ENCODE measurements at regions not wholly inside any gene's neighbourhood (a gene's known extent, or its start where the extent isn't known, plus 50 kb on each side); places are given as distances from the start of the nearest gene placed in this dataset.
"Not testable (repeated sequence)": the region's sequence is repeated elsewhere in the genome, so short reads cannot be mapped to it uniquely, and the experiment has no call there.

- H3K27ac ChIP-seq; H3K4me3 ChIP-seq; DNase-seq; H3K27me3 ChIP-seq; H3K36me3 ChIP-seq; intact Hi-C loops (cut with DNase I); H3K4me1 ChIP-seq (ENCODE audit: insufficient read depth); H3K9me3 ChIP-seq: not testable (repeated sequence)
- 0 to 1% methylated on average over 1 to 6 of the region's 9 CpGs; no CpG with 5 or more reads in 1 of the 3 donors for WGBS, 3 donors
Measured at GRCh38 chr2:90021234-90021633, 1329.8 kb downstream of the RPIA start.

GRCh38 chr2:90027231-90027643 lies 1335.8 kb downstream of the RPIA start:
- H3K4me1 ChIP-seq (ENCODE audit: insufficient read depth); DNase-seq; intact Hi-C loops (cut with DNase I); H3K4me3 ChIP-seq; H3K27me3 ChIP-seq; H3K36me3 ChIP-seq; H3K27ac ChIP-seq; H3K9me3 ChIP-seq: not testable (repeated sequence)
- WGBS, 3 donors, result 10 to 39% (median 27%) methylated on average over 2 to 3 of the region's 3 CpGs

- WGBS, 3 donors, result 60 to 76% (median 69%) methylated on average over 8 of the region's 8 CpGs
- DNase-seq, result not testable (repeated sequence)
Measured at GRCh38 chr2:90028381-90029079, 1337.1 kb downstream of the RPIA start.

GRCh38 chr2:90029080-90029428 lies 1337.6 kb downstream of the RPIA start:
- H3K36me3 ChIP-seq; H3K4me3 ChIP-seq; intact Hi-C loops (cut with DNase I); H3K27ac ChIP-seq; H3K27me3 ChIP-seq; H3K4me1 ChIP-seq (ENCODE audit: insufficient read depth); H3K9me3 ChIP-seq; DNase-seq: not testable (repeated sequence)
- WGBS, 3 donors, result 82 to 94% (median 90%) methylated on average over 1 of the region's 1 CpG

More at GRCh38 chr2:90028381-90029079, 1337.1 kb downstream of the RPIA start:
- H3K27ac ChIP-seq; H3K4me3 ChIP-seq; H3K9me3 ChIP-seq; H3K36me3 ChIP-seq; H3K27me3 ChIP-seq; H3K4me1 ChIP-seq (ENCODE audit: insufficient read depth); intact Hi-C loops (cut with DNase I): not testable (repeated sequence)

GRCh38 chr2:90032269-90032668 lies 1340.8 kb downstream of the RPIA start:
- H3K27ac ChIP-seq; intact Hi-C loops (cut with DNase I); H3K4me3 ChIP-seq; H3K9me3 ChIP-seq; DNase-seq; H3K27me3 ChIP-seq; H3K4me1 ChIP-seq (ENCODE audit: insufficient read depth); H3K36me3 ChIP-seq: not testable (repeated sequence)
- 71 to 77% (median 72%) methylated on average over 2 of the region's 2 CpGs for WGBS, 3 donors

- H3K4me3 ChIP-seq; intact Hi-C loops (cut with DNase I); H3K4me1 ChIP-seq (ENCODE audit: insufficient read depth); H3K27ac ChIP-seq; DNase-seq; H3K9me3 ChIP-seq; H3K36me3 ChIP-seq; H3K27me3 ChIP-seq: not testable (repeated sequence)
- 40 to 79% (median 46%) methylated on average over 1 of the region's 1 CpG for WGBS, 3 donors
Measured at GRCh38 chr2:90036335-90036734, 1344.9 kb downstream of the RPIA start.

- H3K27me3 ChIP-seq; DNase-seq; H3K4me1 ChIP-seq (ENCODE audit: insufficient read depth); intact Hi-C loops (cut with DNase I); H3K9me3 ChIP-seq; H3K27ac ChIP-seq; H3K36me3 ChIP-seq; H3K4me3 ChIP-seq: not testable (repeated sequence)
- WGBS, 3 donors, result 59 to 69% (median 62%) methylated on average over 4 of the region's 4 CpGs
Measured at GRCh38 chr2:90039093-90039492, 1347.6 kb downstream of the RPIA start.

- DNase-seq; H3K9me3 ChIP-seq; H3K27me3 ChIP-seq; H3K4me1 ChIP-seq (ENCODE audit: insufficient read depth); H3K27ac ChIP-seq; intact Hi-C loops (cut with DNase I); H3K36me3 ChIP-seq; H3K4me3 ChIP-seq: not testable (repeated sequence)
- WGBS, 3 donors, result 26 to 44% (median 43%) methylated on average over 1 of the region's 1 CpG
Measured at GRCh38 chr2:90047776-90048175, 1356.3 kb downstream of the RPIA start.

GRCh38 chr2:90052113-90052631 lies 1360.7 kb downstream of the RPIA start:
- H3K9me3 ChIP-seq; H3K27me3 ChIP-seq; H3K4me3 ChIP-seq; H3K4me1 ChIP-seq (ENCODE audit: insufficient read depth); H3K36me3 ChIP-seq; DNase-seq; intact Hi-C loops (cut with DNase I); H3K27ac ChIP-seq: not testable (repeated sequence)
